H9 (cell line): ENCODE measurements at regions not wholly inside any gene's neighbourhood (a gene's known extent, or its start where the extent isn't known, plus 50 kb on each side); places are given as distances from the start of the nearest gene placed in this dataset.

Source experiments
- DNase-seq: peaks from one replicate; pipeline ENCODE4 v3.0.0-alpha.2; 2017
- H2AFZ ChIP-seq: one replicate; pipeline ENCODE4 v1.6.1; 2013; ENCODE audit warnings: mild to moderate bottlenecking, low read length, control low read depth, moderate library complexity
- H2AK5ac ChIP-seq: 2 replicates; pipeline ENCODE4 v1.6.1; 2013; ENCODE audit warnings: low read length, control low read depth, mixed read lengths; ENCODE audit not compliant: insufficient read length
- H2BK120ac ChIP-seq: one replicate; pipeline ENCODE4 v1.6.1; 2013; ENCODE audit warnings: low read depth, mild to moderate bottlenecking, low read length, control low read depth, inconsistent platforms; ENCODE audit not compliant: poor library complexity, severe bottlenecking
- H2BK12ac ChIP-seq: 2 replicates; pipeline ENCODE4 v1.6.1; 2013; ENCODE audit warnings: low read length, control low read depth, mixed read lengths, low read depth; ENCODE audit not compliant: insufficient read length
- H2BK15ac ChIP-seq: 2 replicates; pipeline ENCODE4 v1.6.1; 2013; ENCODE audit warnings: low read depth, low read length, control low read depth
- H2BK20ac ChIP-seq: one replicate; pipeline ENCODE4 v1.6.1; 2013; ENCODE audit warnings: low read depth, mild to moderate bottlenecking, low read length, control low read depth, inconsistent platforms; ENCODE audit not compliant: poor library complexity, severe bottlenecking
- H2BK5ac ChIP-seq: 2 replicates; pipeline ENCODE4 v1.6.1; 2013; ENCODE audit warnings: low read length, control low read depth, mixed read lengths; ENCODE audit not compliant: insufficient read length
- H3K14ac ChIP-seq: 2 replicates; pipeline ENCODE4 v1.6.1; 2013; ENCODE audit warnings: low read length, control low read depth; ENCODE audit not compliant: insufficient read depth
- H3K18ac ChIP-seq: 2 replicates; pipeline ENCODE4 v1.6.1; 2013; ENCODE audit warnings: low read depth, mild to moderate bottlenecking, mixed read lengths, low read length, control low read depth; ENCODE audit not compliant: insufficient read length
- H3K23ac ChIP-seq: 2 replicates; pipeline ENCODE4 v1.6.1; 2013; ENCODE audit warnings: low read length, control low read depth, mixed read lengths, low read depth; ENCODE audit not compliant: insufficient read length
- H3K23me2 ChIP-seq: 2 replicates; pipeline ENCODE4 v1.6.1; 2013; ENCODE audit warnings: low read depth, mild to moderate bottlenecking, mixed read lengths, low read length, control low read depth; ENCODE audit not compliant: insufficient read length, poor library complexity, severe bottlenecking
- H3K27ac ChIP-seq: 2 replicates; pipeline ENCODE4 v1.5.1; 2013; ENCODE audit warnings: low read length, control low read depth, mixed read lengths, low read depth; ENCODE audit not compliant: insufficient read length
- H3K27me3 ChIP-seq: 2 replicates; pipeline ENCODE4 v1.6.1; 2013; ENCODE audit warnings: low read length, control low read depth, inconsistent platforms; ENCODE audit not compliant: insufficient read depth
- H3K4ac ChIP-seq: 2 replicates; pipeline ENCODE4 v1.6.1; 2013; ENCODE audit warnings: low read depth, mild to moderate bottlenecking, control low read depth, inconsistent platforms, low read length, moderate library complexity
- H3K4me1 ChIP-seq: 2 replicates; pipeline ENCODE4 v1.6.1; 2013; ENCODE audit warnings: low read length, control low read depth, inconsistent platforms; ENCODE audit not compliant: insufficient read depth
- H3K4me2 ChIP-seq: 2 replicates; pipeline ENCODE4 v1.6.1; 2013; ENCODE audit warnings: low read length, control low read depth, mixed read lengths; ENCODE audit not compliant: insufficient read length, insufficient read depth
- H3K56ac ChIP-seq: 2 replicates; pipeline ENCODE4 v1.6.1; 2013; ENCODE audit warnings: low read depth, mild to moderate bottlenecking, mixed read lengths, low read length, control low read depth; ENCODE audit not compliant: insufficient read length
- H3K79me1 ChIP-seq: 2 replicates; pipeline ENCODE4 v1.6.1; 2013; ENCODE audit warnings: low read depth, mild to moderate bottlenecking, moderate library complexity, low read length, control low read depth, inconsistent platforms; ENCODE audit not compliant: insufficient read depth, poor library complexity, severe bottlenecking
- H3K79me2 ChIP-seq: 2 replicates; pipeline ENCODE4 v1.6.1; 2013; ENCODE audit warnings: low read length, control low read depth, inconsistent platforms; ENCODE audit not compliant: insufficient read depth
- H3K9ac ChIP-seq: 2 replicates; pipeline ENCODE4 v1.6.1; 2013; ENCODE audit warnings: low read length, control low read depth, mixed read lengths; ENCODE audit not compliant: insufficient read length; ENCODE audit errors: extremely low read depth
- H3K9me3 ChIP-seq: one replicate; pipeline ENCODE4 v1.6.1; 2013; ENCODE audit warnings: low read depth, low read length, inconsistent platforms; ENCODE audit not compliant: control insufficient read depth
- H3T11ph ChIP-seq: one replicate; pipeline ENCODE4 v1.6.1; 2013; ENCODE audit warnings: mild to moderate bottlenecking, low read length, control low read depth, inconsistent platforms
- H4K20me1 ChIP-seq: one replicate; pipeline ENCODE4 v1.6.1; 2013; ENCODE audit not compliant: control insufficient read depth, insufficient read length, insufficient read depth
- H4K5ac ChIP-seq: 2 replicates; pipeline ENCODE4 v1.6.1; 2013; ENCODE audit warnings: low read depth, mild to moderate bottlenecking, mixed read lengths, low read length, control low read depth; ENCODE audit not compliant: insufficient read length
- H4K8ac ChIP-seq: replicated peaks from 2 replicates; pipeline ENCODE4 v1.6.1; 2013; ENCODE audit warnings: low read length, control low read depth, mixed read lengths, low read depth; ENCODE audit not compliant: insufficient read length
- H4K91ac ChIP-seq: 2 replicates; pipeline ENCODE4 v1.6.1; 2013; ENCODE audit warnings: low read depth, mild to moderate bottlenecking, moderate library complexity, mixed read lengths, low read length, control low read depth; ENCODE audit not compliant: insufficient read length
- H3K27ac Mint-ChIP-seq, 3 experiments: 2 replicates in 2 of 3; 3 replicates in 1 of 3; pipeline ENCODE4 v1.8.0; 2020 to 2021; ENCODE audit warnings: mixed read lengths in 3 of 3, mild to moderate bottlenecking in 1 of 3, moderate library complexity in 1 of 3
- H3K27me3 Mint-ChIP-seq: 2 replicates; pipeline ENCODE4 v1.8.0; 2021; ENCODE audit warnings: low read depth, mild to moderate bottlenecking, moderate library complexity, mixed read lengths
- H3K36me3 Mint-ChIP-seq, 3 experiments: 2 replicates in 2 of 3; 3 replicates in 1 of 3; pipeline ENCODE4 v1.8.0; 2020 to 2021; ENCODE audit warnings: low read depth in 3 of 3, mixed read lengths in 3 of 3; ENCODE audit not compliant: insufficient read depth in 1 of 3
- H3K4me1 Mint-ChIP-seq, 2 experiments: 2 replicates each; pipeline ENCODE4 v1.8.0; 2020; ENCODE audit warnings: mixed read lengths in 2 of 2
- H3K4me3 Mint-ChIP-seq, 2 experiments: 2 replicates in 1 of 2; 3 replicates in 1 of 2; pipeline ENCODE4 v1.8.0; 2020 to 2021; ENCODE audit warnings: mild to moderate bottlenecking in 2 of 2, mixed read lengths in 2 of 2, moderate library complexity in 1 of 2
- H3K9me3 Mint-ChIP-seq, 2 experiments: 2 replicates in 1 of 2; 3 replicates in 1 of 2; pipeline ENCODE4 v1.8.0; 2020; ENCODE audit warnings: mild to moderate bottlenecking in 2 of 2, mixed read lengths in 2 of 2, moderate library complexity in 1 of 2
- TF ChIP-seq, protein P1 (sequence below): fragments of 200-600 bp; sonication (generic); conservative IDR thresholded peaks from 3 replicates; pipeline ENCODE4 v1.8.0; 2021; ENCODE audit warnings: antibody characterized with exemption, mild to moderate bottlenecking

DNA sequence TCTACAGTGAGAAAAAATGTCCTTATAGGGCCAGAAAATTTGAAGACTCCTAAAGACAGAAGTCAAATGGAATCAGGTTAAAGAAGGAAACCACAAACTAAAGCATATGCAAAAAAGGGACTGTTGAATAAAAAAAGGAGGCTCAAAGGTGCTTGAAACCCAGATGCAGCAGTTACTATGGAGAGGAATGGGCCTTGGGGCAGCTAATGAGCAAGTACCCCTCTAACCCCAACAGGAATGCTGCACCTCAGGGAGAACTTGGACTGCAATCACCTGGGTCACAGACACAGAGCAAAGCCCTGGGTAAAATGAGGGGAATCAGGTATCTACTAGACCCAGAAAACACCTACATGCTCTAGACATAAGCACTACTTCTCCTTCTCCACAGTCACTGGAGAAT is 313.9 kb downstream of the UBE3D start:
- Histone ChIP-seq H2BK20ac (no peak overlapping the region), H3K79me1 (no peaks in the 10 kb centered on the region), H3K4me2 (no peak overlapping the region)

More for the DNA sequence above, 313.9 kb downstream of the UBE3D start:
- no peak overlapping the region for H2AK5ac ChIP-seq
- no peaks in the 10 kb centered on the region for H3K27me3 ChIP-seq
- Mint-ChIP-seq H3K27ac (peak overlapping the region; percentile 44 to 61 (median 50); a peak in 3 of 7 replicates), H3K36me3 (no peaks in the 10 kb centered on the region), H3K27me3 (no peaks in the 10 kb centered on the region; the same call in 1 of the 2 replicates), H3K9me3 (peaks cover 0 to 6% of the 10 kb centered on the region in 2 experiments; a peak in 2 of 5 replicates), H3K4me1 (peaks cover 22 to 26% of the 10 kb centered on the region in 2 experiments), H3K4me3 (no peak overlapping the region)
- no peaks in the 10 kb centered on the region for H3K79me2 ChIP-seq
- H3K23me2 ChIP-seq: no peaks in the 10 kb centered on the region
- no peak overlapping the region for H4K8ac ChIP-seq
- H4K5ac ChIP-seq: no peak overlapping the region
- H2BK120ac ChIP-seq: no peak overlapping the region
- no peak overlapping the region for H3K56ac ChIP-seq
- H4K20me1 ChIP-seq: no peaks in the 10 kb centered on the region
- no peak overlapping the region for H4K91ac ChIP-seq
- TF ChIP-seq, protein P1, sequence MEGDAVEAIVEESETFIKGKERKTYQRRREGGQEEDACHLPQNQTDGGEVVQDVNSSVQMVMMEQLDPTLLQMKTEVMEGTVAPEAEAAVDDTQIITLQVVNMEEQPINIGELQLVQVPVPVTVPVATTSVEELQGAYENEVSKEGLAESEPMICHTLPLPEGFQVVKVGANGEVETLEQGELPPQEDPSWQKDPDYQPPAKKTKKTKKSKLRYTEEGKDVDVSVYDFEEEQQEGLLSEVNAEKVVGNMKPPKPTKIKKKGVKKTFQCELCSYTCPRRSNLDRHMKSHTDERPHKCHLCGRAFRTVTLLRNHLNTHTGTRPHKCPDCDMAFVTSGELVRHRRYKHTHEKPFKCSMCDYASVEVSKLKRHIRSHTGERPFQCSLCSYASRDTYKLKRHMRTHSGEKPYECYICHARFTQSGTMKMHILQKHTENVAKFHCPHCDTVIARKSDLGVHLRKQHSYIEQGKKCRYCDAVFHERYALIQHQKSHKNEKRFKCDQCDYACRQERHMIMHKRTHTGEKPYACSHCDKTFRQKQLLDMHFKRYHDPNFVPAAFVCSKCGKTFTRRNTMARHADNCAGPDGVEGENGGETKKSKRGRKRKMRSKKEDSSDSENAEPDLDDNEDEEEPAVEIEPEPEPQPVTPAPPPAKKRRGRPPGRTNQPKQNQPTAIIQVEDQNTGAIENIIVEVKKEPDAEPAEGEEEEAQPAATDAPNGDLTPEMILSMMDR: no peak
- no peak overlapping the region for H3K18ac ChIP-seq
- no peak overlapping the region for H3K4ac ChIP-seq
- peak; percentile 34 for DNase-seq
- no peak overlapping the region for H3T11ph ChIP-seq
- H3K4me1 ChIP-seq: peaks cover 3% of the 10 kb centered on the region
- H2AFZ ChIP-seq: no peak overlapping the region
- no peak overlapping the region for H3K27ac ChIP-seq
- H2BK15ac ChIP-seq: no peak overlapping the region
- no peak overlapping the region for H2BK12ac ChIP-seq
- no peak overlapping the region for H3K23ac ChIP-seq
- no peaks in the 10 kb centered on the region for H3K9me3 ChIP-seq
- no peak overlapping the region for H2BK5ac ChIP-seq
- H3K14ac ChIP-seq: no peak overlapping the region
- H3K9ac ChIP-seq: no peak overlapping the region
